GM12878 (cell line): ENCODE measurements at regions not wholly inside any gene's neighbourhood (a gene's known extent, or its start where the extent isn't known, plus 50 kb on each side); places are given as distances from the start of the nearest gene placed in this dataset.

ENCODE experiments used
- ATAC-seq: fragments of 200-7000 bp; cut with Tn5 transposase; 3 replicates; pipeline ENCODE4 v1.9.1; 2020; ENCODE audit warnings: mild to moderate bottlenecking, moderate library complexity
- BruUV-seq: library from RNA; stranded (reverse); fragments of 400-500 nt; replicated peaks from 2 replicates; lab custom pipeline; 2021; lab: Mats Ljungman, UMichigan
- CTCF ChIA-PET: fragments of 300-600 bp; sonication (Branson Sonifier 250); formaldehyde crosslinking; extraction: SDS; loops from one replicate; lab custom pipeline; 2021; ENCODE audit warnings: inconsistent platforms; lab: Yijun Ruan, JAX
- POLR2A ChIA-PET: fragments of 350-600 bp; formaldehyde crosslinking; extraction: SDS; loops from one replicate; lab custom pipeline; 2021; ENCODE audit warnings: inconsistent platforms; lab: Charles Lee
- RAD21 ChIA-PET: fragments of 300-600 bp; sonication (Branson Sonifier 250); formaldehyde crosslinking; loops from one replicate; lab custom pipeline; 2023; ENCODE audit warnings: antibody characterized with exemption; ENCODE audit not compliant: unreplicated experiment; lab: Charles Lee
- SMC1A ChIA-PET: fragments of 300-600 bp; sonication (Branson Sonifier 250); formaldehyde crosslinking; loops from one replicate; lab custom pipeline; 2023; ENCODE audit not compliant: unreplicated experiment, uncharacterized antibody; lab: Charles Lee
- DNase-seq: peaks from one replicate; pipeline ENCODE4 v3.0.0-alpha.2; 2011; ENCODE audit warnings: low read depth, low spot score
- FAIRE-seq: peaks from 3 replicates; lab custom pipeline; 2011; peaks lifted over from hg19 to GRCh38; lab: Jason Lieb, UNC
- H2AFZ ChIP-seq: 2 replicates; pipeline ENCODE4 v1.6.0; 2011; ENCODE audit warnings: low read depth, low read length, control low read depth; ENCODE audit not compliant: control insufficient read depth
- H3K27ac ChIP-seq: 2 replicates; pipeline ENCODE4 v1.5.1; 2011; ENCODE audit warnings: control low read depth; ENCODE audit not compliant: control insufficient read depth, insufficient read depth
- H3K27me3 ChIP-seq, 2 experiments: replicated peaks in 1 of 2; 2 replicates each; pipeline versions ENCODE4 v1.6.0 to v1.6.1; 2011; ENCODE audit warnings: low read length in 1 of 2; ENCODE audit not compliant: control insufficient read depth in 2 of 2, insufficient read depth in 2 of 2
- H3K36me3 ChIP-seq, 2 experiments: 2 replicates each; pipeline ENCODE4 v1.5.1; 2011; ENCODE audit warnings: low read length in 1 of 2; ENCODE audit not compliant: control insufficient read depth in 2 of 2, insufficient read depth in 2 of 2
- H3K4me1 ChIP-seq: 2 replicates; pipeline ENCODE4 v1.6.1; 2011; ENCODE audit warnings: mild to moderate bottlenecking, low read length, moderate library complexity, mixed read lengths; ENCODE audit not compliant: control insufficient read depth, insufficient read depth
- H3K4me2 ChIP-seq: 2 replicates; pipeline ENCODE4 v1.6.0; 2011; ENCODE audit warnings: control low read depth; ENCODE audit not compliant: control insufficient read depth, insufficient read depth
- H3K4me3 ChIP-seq: fragments of 200-600 bp; sonication (generic); 2 replicates; pipeline ENCODE4 v1.5.1; 2016
- H3K79me2 ChIP-seq: 2 replicates; pipeline ENCODE4 v1.6.0; 2011; ENCODE audit warnings: low read length; ENCODE audit not compliant: control insufficient read depth, insufficient read depth
- H3K9ac ChIP-seq: 2 replicates; pipeline ENCODE4 v1.8.0; 2011; ENCODE audit warnings: low read length, control low read depth, mixed read lengths; ENCODE audit not compliant: control insufficient read depth, insufficient read depth
- H3K9me3 ChIP-seq: replicated peaks from 3 replicates; pipeline ENCODE4 v1.5.1; 2011; ENCODE audit warnings: mild to moderate bottlenecking, low read length; ENCODE audit not compliant: control insufficient read depth, insufficient read depth
- H4K20me1 ChIP-seq: 2 replicates; pipeline ENCODE4 v1.6.0; 2011; ENCODE audit not compliant: control insufficient read depth, insufficient read depth
- BMI1 ChIP-seq: fragments of 450-650 bp; IDR thresholded peaks from 2 replicates; pipeline ENCODE4 v1.6.1; 2016; ENCODE audit warnings: mild to moderate bottlenecking, moderate library complexity, borderline replicate concordance
- GABPA ChIP-seq: IDR thresholded peaks from 2 replicates; pipeline ENCODE4 v1.6.1; 2014; ENCODE audit warnings: antibody characterized with exemption, low read depth, mild to moderate bottlenecking, inconsistent platforms
- HCFC1 ChIP-seq: fragments of 150-350 bp; IDR thresholded peaks from 2 replicates; pipeline ENCODE4 v1.6.1; 2014; ENCODE audit warnings: low read length
- HDGF ChIP-seq: fragments of 450-650 bp; IDR thresholded peaks from 2 replicates; pipeline ENCODE4 v1.6.1; 2016; ENCODE audit warnings: antibody characterized with exemption
- NFYB ChIP-seq: IDR thresholded peaks from 2 replicates; pipeline ENCODE4 v1.6.1; 2011; ENCODE audit warnings: low read depth, mild to moderate bottlenecking, low read length, improper control_type of control experiment, moderate library complexity; ENCODE audit not compliant: insufficient read depth
- NR2C2 ChIP-seq: IDR thresholded peaks from 2 replicates; pipeline ENCODE4 v1.6.1; 2011; ENCODE audit warnings: borderline replicate concordance, low read depth; ENCODE audit not compliant: control insufficient read depth, insufficient read length
- RBBP5 ChIP-seq: fragments of 200-600 bp; sonication (generic); conservative IDR thresholded peaks from 2 replicates; pipeline ENCODE4 v1.6.1; 2016
- SMAD1 ChIP-seq: fragments of 450-650 bp; IDR thresholded peaks from 2 replicates; pipeline ENCODE4 v1.6.1; 2018; ENCODE audit warnings: mild to moderate bottlenecking, low read depth; ENCODE audit not compliant: partially characterized antibody
- SUZ12 ChIP-seq: fragments of 200-600 bp; sonication (generic); IDR thresholded peaks from one replicate; pipeline ENCODE4 v1.6.1; 2018; ENCODE audit warnings: antibody characterized with exemption, mild to moderate bottlenecking; ENCODE audit not compliant: unreplicated experiment
- ZNF207 ChIP-seq: fragments of 450-650 bp; IDR thresholded peaks from 2 replicates; pipeline ENCODE4 v1.6.1; 2014; ENCODE audit warnings: antibody characterized with exemption, mild to moderate bottlenecking, borderline replicate concordance
- ZNF274 ChIP-seq: IDR thresholded peaks from one replicate; pipeline ENCODE4 v1.8.0; 2011; ENCODE audit not compliant: insufficient read length, insufficient read depth
- ZZZ3 ChIP-seq: IDR thresholded peaks from 2 replicates; pipeline ENCODE4 v1.6.1; 2011; ENCODE audit warnings: low read depth; ENCODE audit not compliant: control insufficient read depth, insufficient read length
- WGBS: methylation state at CpG from one replicate; pipeline ENCODE4 v1.1.6; 2016; ENCODE audit warnings: low lambda C conversion rate; ENCODE audit not compliant: insufficient replicate concordance, insufficient coverage; ENCODE audit errors: missing lambda C conversion rate; 5-methylcytosine and 5-hydroxymethylcytosine counted together
- in situ Hi-C: fragments of 300-500 bp; cut with MboI; formaldehyde crosslinking; loops from 9 replicates; pipeline ENCODE4 v1.14.3; 2018; ENCODE audit warnings: mixed read lengths
- intact Hi-C: fragments of 100-400 bp; cut with micrococcal nuclease; formaldehyde crosslinking; loops from one replicate; pipeline ENCODE4 v1.14.2; 2022; ENCODE audit not compliant: unreplicated experiment
- TF ChIP-seq, protein P1 (sequence below): fragments of 450-650 bp; IDR thresholded peaks from 2 replicates; pipeline ENCODE4 v1.6.1; 2018; ENCODE audit warnings: borderline replicate concordance, mild to moderate bottlenecking; ENCODE audit not compliant: partially characterized antibody
- TF ChIP-seq, protein P2 (sequence below): IDR thresholded peaks from 2 replicates; pipeline ENCODE4 v1.6.1; 2012; ENCODE audit warnings: mild to moderate bottlenecking, low read depth, low read length
- TF ChIP-seq, protein P3 (sequence below): IDR thresholded peaks from 2 replicates; pipeline ENCODE4 v1.6.1; 2012; ENCODE audit warnings: low read length, inconsistent platforms

DNA sequence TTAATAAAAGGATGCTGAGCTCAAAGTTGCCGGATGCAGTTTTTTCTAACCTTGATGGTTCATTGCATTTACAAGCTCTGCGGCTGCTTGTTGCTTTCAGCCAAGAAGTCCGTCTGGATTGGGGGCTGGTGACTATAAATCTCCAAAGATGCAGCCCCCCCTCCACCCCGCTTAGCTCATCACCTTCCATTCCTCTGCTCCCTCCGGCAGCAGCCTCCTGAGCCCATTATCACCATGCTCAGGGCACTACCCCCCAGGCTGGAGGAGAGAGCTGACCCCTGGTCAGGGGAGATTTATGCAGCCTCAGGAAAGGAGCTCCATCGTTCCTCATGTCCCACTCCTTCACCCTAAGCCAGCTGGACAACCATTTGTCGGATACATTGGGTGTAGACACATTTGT lies 55.3 kb upstream of the ZRANB1 start:
- H3K79me2 ChIP-seq: no peaks in the 10 kb centered on the region
- in situ Hi-C loops (no loop called here), intact Hi-C loops (no loop called here)
- no peak for DNase-seq
- no peaks in the 10 kb centered on the region for H3K4me1 ChIP-seq
- no peaks in the 10 kb centered on the region; the same call in 2 of the 3 replicates for H3K9me3 ChIP-seq
- ATAC-seq: no peak
- H3K4me2 ChIP-seq: no peak overlapping the region
- no peaks in the 10 kb centered on the region for H3K27me3 ChIP-seq
- CTCF ChIA-PET: no interaction called here
- no peaks in the 10 kb centered on the region for H4K20me1 ChIP-seq
- POLR2A ChIA-PET: no interaction called here
- H2AFZ ChIP-seq: no peak overlapping the region
- no TSS peak for BruUV-seq
- FAIRE-seq: no peak
- WGBS: 59% methylated on average over 7 of the region's 7 CpGs
- no peak overlapping the region for H3K4me3 ChIP-seq
- no peaks in the 10 kb centered on the region for H3K36me3 ChIP-seq
- H3K27ac ChIP-seq: no peak overlapping the region
- SMC1A ChIA-PET: interaction anchor here (1.0 kb wide), 1 partner anchor 14 kb away, joined by 4 read pairs; no protein-coding TSS in a partner anchor
- no peak overlapping the region for H3K9ac ChIP-seq
- RAD21 ChIA-PET: no interaction called here
- TF ChIP-seq BMI1: no peak
- no peak for TF ChIP-seq ZNF207
- TF ChIP-seq ZZZ3: no peak
- TF ChIP-seq ZNF274: no peak
- TF ChIP-seq, protein P1, sequence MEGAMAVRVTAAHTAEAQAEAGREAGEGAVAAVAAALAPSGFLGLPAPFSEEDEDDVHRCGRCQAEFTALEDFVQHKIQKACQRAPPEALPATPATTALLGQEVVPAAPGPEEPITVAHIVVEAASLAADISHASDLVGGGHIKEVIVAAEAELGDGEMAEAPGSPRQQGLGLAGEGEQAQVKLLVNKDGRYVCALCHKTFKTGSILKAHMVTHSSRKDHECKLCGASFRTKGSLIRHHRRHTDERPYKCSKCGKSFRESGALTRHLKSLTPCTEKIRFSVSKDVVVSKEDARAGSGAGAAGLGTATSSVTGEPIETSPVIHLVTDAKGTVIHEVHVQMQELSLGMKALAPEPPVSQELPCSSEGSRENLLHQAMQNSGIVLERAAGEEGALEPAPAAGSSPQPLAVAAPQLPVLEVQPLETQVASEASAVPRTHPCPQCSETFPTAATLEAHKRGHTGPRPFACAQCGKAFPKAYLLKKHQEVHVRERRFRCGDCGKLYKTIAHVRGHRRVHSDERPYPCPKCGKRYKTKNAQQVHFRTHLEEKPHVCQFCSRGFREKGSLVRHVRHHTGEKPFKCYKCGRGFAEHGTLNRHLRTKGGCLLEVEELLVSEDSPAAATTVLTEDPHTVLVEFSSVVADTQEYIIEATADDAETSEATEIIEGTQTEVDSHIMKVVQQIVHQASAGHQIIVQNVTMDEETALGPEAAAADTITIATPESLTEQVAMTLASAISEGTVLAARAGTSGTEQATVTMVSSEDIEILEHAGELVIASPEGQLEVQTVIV: no peak
- no peak for TF ChIP-seq RBBP5
- TF ChIP-seq, protein P2, sequence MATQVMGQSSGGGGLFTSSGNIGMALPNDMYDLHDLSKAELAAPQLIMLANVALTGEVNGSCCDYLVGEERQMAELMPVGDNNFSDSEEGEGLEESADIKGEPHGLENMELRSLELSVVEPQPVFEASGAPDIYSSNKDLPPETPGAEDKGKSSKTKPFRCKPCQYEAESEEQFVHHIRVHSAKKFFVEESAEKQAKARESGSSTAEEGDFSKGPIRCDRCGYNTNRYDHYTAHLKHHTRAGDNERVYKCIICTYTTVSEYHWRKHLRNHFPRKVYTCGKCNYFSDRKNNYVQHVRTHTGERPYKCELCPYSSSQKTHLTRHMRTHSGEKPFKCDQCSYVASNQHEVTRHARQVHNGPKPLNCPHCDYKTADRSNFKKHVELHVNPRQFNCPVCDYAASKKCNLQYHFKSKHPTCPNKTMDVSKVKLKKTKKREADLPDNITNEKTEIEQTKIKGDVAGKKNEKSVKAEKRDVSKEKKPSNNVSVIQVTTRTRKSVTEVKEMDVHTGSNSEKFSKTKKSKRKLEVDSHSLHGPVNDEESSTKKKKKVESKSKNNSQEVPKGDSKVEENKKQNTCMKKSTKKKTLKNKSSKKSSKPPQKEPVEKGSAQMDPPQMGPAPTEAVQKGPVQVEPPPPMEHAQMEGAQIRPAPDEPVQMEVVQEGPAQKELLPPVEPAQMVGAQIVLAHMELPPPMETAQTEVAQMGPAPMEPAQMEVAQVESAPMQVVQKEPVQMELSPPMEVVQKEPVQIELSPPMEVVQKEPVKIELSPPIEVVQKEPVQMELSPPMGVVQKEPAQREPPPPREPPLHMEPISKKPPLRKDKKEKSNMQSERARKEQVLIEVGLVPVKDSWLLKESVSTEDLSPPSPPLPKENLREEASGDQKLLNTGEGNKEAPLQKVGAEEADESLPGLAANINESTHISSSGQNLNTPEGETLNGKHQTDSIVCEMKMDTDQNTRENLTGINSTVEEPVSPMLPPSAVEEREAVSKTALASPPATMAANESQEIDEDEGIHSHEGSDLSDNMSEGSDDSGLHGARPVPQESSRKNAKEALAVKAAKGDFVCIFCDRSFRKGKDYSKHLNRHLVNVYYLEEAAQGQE: no peak
- no peak for TF ChIP-seq HCFC1
- no peak for TF ChIP-seq GABPA
- TF ChIP-seq SUZ12: no peak
- no peak for TF ChIP-seq NR2C2
- no peak for TF ChIP-seq NFYB
- TF ChIP-seq, protein P3, sequence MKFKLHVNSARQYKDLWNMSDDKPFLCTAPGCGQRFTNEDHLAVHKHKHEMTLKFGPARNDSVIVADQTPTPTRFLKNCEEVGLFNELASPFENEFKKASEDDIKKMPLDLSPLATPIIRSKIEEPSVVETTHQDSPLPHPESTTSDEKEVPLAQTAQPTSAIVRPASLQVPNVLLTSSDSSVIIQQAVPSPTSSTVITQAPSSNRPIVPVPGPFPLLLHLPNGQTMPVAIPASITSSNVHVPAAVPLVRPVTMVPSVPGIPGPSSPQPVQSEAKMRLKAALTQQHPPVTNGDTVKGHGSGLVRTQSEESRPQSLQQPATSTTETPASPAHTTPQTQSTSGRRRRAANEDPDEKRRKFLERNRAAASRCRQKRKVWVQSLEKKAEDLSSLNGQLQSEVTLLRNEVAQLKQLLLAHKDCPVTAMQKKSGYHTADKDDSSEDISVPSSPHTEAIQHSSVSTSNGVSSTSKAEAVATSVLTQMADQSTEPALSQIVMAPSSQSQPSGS: no peak
- no peak for TF ChIP-seq HDGF
- no peak for TF ChIP-seq SMAD1
